IPS-NIHi7 (cell line): ENCODE measurements at regions not wholly inside any gene's neighbourhood (a gene's known extent, or its start where the extent isn't known, plus 50 kb on each side); places are given as distances from the start of the nearest gene placed in this dataset.

Experiments used
- DNase-seq: peaks from one replicate; pipeline ENCODE4 v3.0.0; 2012; ENCODE audit warnings: mixed read lengths; ENCODE audit errors: extremely low spot score

DNA sequence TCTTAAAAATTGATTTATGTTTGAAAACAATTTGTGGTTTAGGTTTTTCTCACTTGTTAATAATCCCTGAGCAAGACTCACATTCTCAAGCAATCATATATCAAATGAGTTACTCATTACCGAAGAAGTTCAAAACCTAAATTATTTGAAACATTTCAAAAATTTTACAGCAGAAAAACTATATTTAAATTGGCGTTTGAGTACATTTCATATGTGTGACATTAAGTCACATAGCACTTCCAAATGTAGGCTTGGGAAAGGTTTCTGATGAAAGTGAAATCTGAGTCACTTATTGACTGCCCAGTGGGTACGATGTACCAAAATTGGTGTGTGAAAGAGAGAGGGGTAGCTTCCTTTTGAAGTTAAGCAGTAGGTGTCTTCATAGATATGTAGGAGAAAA lies 411.4 kb upstream of the SGCD start:
- DNase-seq = no peak

DNA sequence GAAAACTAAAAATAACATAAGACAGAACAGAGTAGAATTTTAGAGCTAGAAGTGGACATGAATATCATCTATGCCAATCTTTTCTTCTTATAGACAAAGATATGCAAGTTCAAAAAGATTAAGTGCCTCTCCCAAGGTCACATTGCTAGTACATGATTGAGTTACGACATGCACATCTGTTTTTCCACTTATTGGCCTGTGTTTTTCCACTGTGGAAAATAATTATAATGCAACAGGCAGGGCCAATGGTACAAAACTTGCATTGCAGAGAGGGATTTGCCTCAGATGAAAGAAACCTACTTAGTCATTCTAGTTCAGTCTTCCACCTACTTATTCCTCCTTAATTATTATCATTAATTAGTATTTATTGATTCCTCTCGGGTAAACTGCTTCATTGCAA lies 407.8 kb upstream of the SGCD start:
- no peak for DNase-seq

DNA sequence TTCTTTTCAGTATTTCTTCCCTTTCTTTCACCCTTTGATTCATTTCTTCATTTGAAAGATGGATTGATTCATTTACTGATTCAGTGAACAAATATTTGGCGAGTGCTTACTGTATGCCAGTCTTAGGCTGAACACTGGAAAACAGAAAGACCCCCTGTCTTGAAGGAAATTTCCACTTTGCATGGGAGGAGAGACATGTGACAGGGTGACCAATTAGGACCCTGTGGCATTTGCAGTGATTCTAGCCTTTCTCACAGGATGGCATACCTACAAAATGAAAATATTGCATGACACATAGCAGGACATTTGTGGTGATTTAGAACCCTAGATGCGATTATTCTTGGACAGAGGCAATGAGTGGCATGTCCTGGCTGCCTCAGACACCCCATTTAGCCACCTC lies 407.2 kb upstream of the SGCD start:
- DNase-seq = no peak

DNA sequence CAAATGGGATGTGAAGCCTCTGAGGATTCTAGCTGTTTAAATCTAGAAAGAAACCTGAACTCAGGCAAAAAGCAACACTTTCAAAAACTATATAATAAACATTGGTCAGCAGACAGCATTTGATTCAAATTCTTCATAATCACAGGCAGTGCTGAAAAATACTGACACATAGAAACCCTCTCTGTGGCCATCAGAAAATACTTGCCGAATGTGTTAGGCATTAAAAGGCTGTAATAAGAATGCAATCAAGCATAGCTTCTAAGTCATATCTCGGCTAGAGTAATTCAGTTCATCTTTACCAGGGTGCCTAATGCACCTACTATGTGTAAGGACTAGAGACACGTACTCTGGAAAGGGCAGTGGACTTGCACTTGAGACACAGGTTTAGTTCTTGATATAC lies 405.3 kb upstream of the SGCD start:
- no peak for DNase-seq

DNA sequence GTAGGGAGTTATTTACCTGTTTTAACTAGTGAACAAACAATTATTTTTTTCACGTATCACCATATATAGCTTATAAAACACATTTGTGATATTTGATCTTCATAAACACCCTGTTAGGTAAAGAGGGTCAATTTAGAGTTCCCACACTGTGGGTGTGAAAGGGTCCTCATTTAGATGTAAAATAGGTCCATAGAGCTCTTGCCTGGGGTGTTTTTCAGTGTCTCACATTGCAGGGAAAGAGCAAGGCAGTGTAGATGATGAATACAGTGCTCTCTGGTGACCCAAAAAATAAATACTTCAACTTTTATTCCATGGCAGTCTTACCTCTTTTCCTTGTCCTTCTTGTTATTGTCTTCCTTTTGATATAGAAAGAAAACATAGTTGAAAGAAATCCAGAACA lies 403.2 kb upstream of the SGCD start:
- no peak for DNase-seq

DNA sequence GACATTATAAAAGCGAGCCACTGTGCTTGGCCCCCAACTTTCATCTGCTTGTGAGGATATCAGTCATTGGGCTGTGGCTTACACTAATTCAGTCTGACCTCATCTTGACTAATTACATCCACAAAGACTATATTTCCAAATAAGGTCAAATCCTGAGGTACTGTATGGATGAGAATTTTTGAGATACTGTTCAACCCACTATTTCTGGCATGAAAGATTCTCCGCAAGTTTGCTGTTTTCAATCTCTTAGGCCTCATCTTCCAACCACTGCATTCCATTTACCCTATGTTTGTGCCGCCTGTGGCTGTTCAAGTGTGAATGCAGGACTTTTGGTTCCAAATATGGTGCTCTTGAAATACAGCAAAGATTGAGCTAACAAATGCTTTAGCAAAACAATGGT lies 400.9 kb upstream of the SGCD start:
- DNase-seq = no peak

DNA sequence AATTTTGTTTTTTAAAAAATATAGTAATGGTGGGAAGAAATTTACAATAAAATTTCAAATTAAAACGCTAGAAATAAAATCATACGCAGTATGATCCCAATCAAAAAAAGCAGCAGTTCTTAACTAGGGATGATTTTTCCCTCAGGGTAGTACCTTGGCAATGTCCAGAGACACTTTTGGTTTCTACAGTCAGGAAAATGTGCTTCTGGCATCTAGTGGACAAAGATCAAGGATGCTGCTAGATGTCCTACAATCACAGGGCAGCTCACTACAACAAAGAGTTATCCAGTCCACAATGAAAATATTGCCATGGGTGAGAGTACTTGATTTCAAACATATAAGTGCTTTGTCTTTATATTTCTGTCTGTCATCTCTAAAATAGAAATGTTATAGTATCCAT lies 400.2 kb upstream of the SGCD start:
- no peak for DNase-seq

DNA sequence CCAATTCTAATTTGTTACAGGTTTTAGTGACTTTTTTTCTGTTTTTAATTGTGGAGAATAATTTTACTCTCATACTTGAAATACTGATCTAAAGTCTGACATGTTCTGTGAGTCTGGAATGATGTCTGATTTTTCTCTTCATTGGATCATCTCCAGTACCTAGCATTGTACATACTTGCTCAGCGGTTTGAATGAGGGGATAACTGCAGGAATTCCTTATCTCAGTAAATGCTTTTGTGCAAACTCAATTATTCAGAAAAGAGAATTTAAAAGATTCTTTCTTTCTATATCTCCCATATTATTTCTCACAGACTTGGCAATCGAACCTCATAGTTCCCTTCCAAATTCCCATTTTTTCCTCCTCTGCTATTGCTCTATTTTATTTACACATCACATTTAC lies 397.9 kb upstream of the SGCD start:
- DNase-seq = no peak

DNA sequence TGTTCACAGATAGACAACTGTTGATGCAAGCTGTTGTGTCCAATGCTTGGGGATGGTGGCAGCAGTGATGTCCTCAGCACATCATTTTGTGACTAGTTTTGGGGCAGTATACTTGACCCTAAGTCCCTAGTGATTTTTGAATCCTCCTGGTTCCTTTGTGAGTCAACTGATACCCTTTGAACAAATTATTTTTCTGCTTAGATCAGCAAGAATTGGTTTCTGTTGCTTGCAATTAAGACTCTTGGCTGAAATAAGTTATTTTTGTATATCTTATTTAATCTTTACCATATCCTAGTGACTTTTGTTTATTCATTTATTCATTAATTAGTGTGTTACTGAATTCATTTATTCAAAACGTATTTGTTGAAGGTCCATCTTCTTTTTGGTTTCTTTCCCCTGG lies 392.0 kb upstream of the SGCD start:
- no peak for DNase-seq

DNA sequence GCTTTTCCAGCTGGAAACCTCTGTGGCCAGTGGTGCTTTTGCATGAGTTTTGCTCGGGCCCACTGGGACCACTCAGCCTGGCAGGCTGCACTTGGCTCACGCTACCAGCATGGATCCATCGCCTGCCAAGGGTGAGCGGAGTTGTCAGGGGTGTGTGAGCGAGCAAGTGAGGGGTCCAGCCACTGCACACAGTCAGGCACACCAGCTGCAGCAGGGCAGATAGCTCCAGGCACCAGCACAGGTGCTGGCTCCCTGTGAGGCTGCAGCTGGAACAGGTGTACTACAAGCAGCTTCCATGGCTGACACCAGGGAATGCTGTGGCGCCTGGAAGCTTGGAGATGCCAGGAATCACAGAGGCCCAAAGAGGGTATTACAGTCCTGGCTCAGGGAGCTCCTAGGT lies 391.2 kb upstream of the SGCD start:
- no peak for DNase-seq

DNA sequence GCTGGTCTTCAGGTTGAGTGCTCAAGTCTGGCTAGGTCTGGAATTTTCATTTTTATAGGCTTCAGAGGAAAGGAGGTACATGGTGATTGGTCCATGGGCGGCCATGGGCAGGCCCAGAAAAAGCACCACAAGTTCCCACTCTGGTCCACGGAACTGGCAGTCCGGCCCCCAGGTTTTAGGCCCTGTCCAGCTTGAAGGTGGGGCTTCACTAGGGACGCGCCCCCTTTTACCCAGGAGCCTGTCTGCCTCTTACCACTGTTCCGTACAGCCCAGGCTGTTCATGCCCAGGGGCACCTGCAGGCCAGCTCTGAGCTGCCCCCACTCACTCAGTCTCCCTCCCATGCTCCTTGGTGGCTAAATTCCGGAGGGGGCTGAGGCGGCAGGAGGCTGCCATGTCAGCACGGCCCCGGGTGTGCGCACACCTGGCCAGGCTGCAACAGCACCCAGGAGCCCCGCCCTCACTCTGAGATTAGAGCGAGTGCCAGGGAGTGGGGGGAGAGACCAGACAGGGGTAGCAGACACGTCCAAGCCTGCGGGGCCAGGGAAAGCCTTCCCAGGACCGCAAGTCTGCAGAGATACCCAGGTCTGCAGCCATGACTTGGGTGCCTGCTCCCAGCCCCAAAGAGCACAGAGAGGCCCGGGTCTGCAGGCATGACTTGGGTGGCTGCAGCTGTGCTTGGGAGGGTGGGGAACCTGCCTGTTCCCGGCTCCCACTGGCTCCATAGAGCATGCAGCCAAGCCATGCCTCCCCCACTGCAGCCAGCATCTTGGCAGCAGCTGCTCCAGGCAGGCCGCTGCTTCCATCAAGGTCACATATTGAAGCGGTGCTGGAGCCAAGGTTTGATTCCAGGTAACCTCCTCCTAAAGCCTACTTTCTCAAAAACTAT lies 390.2 kb upstream of the SGCD start:
- DNase-seq = no peak

DNA sequence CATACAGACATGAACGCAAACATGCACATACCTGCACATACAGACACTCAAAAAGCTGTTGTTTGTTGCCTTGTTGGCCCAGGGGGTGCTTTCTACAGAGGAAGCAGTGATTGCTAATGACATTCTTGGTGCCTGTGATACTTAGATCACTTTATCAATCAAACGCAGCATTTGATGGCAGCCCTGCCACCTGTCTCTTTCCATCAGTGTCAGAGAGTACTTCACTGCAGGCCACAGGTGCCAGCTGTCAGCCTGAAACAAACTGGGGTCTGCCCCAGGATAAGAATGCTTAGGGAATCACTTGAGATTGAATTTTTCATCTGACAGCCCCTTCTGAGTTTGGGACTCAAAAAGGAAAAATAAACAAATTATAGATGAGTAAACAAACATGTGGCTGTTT lies 388.9 kb upstream of the SGCD start:
- no peak for DNase-seq

DNA sequence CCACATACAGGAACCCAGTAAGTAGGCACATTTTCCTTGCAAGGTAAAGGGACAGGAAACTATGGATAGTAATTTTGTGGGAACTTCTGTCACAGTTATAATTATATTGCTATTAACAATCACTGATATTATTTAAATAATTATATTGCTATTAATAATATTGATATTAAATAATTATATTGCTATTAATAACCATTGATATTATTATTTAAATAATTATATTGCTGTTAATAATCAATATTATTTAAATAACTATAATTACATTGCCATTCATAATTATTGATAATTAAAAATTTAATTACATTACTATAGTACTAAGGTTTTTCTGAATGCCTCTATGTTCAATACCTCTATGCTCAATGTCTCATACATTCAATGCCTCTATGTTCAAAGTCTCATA lies 385.6 kb upstream of the SGCD start:
- no peak for DNase-seq

DNA sequence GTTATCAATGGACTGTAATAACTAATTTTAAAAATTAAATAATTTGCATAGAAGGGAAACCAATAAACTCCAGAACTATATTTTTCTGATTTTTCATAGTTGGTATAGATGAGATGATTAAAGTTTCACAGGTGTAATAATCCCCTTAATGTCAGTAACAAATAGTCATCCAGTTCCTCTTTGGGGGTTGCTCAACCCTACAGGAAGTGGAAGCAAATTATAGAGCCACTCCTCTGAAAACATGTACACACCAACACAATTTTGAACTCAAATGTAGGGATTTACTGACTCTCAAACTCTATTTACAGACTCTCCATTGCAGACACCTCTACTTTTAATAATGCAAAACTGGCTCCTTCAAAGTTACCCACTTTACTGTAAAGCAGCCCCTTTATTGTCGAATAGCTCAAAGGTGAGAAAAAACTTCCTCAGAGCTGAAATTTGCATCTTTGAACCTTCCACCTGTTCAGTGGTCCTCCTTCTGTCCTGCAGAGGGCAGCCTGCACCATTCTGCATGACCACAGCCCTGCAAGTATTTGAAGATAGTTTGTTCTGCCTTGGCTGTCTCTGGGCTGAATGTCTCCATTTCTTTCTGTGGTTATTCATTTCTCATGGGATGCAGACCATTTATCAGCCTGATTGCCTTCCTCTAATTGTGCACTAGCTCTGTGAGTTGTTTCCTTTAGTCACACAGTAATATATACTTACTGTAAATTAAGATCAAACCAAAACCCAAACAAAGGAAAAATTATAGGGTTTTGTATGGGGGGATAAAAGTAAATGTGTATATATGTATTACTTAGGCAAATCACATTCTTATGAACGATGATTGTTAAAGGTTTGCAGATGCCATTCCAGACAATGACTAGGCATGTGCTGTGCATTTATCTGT lies 383.2 kb upstream of the SGCD start:
- peak; percentile 73 for DNase-seq

DNA sequence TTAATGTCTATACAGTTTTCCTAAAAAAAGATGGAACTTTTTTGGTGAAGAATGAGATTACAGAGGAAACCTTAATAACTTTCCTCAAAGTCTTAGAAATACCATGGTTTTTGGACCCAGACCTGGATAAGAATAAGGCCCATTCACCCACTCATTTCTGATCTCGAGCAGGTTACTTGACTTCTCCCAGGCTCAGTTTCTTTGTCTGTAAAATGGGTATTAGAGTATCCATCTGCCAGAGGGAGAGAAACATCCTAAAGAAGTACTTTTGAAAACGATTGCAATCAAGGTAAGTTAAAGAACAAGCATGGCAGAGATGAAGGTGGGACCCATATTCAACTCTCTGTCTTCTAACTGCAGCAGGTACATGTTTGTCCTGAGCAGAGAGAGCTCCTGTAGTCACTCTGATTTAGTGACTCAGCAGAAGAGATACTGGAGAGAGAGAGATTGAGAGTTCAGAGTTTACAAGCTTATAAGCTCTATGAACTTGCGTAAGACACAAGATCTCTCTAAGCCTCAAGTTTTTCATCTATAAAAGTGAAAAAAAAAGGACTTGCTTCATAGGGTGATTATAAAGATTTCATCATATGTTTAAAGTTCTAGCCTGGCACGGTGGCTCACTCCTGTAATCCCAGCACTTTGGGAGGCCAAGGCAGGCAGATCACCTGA lies 379.4 kb upstream of the SGCD start:
- DNase-seq = no peak

DNA sequence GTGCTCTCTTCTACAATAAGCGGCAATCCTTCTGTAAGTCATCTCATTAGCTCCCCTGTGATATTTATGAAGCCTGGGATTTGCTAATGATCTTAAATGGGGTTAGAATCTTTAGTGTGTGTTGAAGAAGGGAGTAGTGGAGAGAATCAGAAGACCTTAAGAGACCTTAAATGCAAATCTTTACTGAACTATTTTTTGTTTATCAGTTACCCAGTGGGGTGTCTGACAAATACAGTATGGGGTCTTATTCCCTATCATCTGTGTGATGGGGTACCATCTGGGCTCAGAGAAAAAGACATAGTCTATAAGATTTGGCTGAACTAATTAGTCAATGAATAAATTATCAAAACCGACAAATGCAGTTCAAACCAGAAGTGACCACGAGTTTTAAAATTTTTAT lies 378.4 kb upstream of the SGCD start:
- no peak for DNase-seq

DNA sequence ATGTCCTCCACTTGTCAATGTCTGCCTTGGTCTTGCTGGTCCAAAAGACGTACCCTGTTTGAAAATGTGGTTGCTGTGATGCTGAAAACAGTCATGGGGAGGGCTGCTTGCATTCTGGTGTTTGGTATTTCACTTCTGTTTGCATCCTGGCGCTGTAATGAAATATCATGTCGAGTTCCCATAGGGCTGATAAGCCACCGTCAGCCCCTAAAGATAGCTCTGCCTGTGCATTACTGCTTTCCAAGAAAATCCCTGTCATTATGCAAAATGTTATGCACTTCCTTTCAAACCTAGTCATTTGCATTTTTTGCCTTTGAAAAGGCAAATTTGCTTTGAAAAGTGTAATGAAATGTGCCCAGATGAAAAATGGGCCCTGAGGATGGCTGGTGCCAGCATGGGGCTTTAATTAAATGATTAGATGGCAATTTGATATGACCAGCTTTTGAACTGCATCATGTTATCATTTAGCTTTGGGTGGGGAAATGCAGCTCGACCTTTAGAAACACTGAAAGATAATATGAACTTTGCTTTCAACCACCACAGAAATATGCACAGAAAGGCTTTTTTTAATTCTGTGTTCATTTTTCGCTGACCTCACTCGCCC lies 374.4 kb upstream of the SGCD start:
- DNase-seq = no peak

DNA sequence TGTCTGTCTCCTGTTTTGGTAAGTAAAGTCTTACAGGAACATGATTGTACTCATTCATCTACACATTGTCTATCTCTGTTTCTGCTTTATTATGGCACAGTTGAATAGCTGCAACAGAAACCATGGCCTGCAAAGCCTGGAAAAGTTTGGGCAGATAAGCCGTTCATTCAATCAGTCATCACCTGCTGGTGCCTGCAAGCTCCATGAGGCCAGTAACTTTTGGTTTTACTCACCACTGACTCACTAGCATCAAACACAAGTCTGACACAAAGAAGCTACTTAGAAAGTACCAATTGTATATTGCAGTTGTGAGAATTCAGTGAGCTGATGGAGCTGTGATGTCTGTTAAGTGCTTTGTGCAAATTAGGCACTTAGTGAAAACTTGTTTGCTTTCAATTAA lies 373.6 kb upstream of the SGCD start:
- no peak for DNase-seq

DNA sequence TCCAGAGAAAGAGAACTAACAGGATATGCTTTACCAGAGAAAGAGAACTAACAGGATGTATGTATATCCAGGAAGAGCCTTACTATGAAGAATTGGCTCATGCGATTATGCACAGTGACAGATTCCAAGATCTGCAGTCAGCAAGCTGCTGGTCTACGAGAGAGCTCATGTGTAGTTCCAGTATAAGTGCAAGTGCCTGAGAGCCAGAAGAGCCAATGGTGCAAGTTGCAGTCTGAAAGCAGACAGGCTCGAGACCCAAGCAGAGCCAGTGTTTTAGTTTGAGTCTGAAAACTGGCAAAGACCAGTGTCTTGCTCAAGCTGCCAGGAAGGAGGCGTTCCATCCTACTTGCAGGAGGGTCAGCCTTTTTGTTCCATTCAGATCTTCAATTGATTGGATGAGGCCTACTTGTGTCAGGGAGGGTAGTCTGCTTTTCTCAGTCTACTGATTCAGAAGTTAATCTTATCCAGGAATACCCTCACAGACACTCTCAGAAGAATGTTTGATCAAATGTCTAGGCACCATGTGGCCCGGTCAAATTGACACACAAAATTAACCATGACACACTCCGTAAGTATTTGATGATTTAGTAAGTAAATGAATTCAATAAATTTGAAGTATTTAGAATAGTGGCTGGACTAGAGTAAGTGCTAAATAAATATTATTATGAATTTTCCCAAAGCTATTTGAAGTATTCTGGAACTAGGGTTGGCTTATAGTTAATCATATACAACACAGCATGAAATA lies 372.1 kb upstream of the SGCD start:
- DNase-seq = no peak

DNA sequence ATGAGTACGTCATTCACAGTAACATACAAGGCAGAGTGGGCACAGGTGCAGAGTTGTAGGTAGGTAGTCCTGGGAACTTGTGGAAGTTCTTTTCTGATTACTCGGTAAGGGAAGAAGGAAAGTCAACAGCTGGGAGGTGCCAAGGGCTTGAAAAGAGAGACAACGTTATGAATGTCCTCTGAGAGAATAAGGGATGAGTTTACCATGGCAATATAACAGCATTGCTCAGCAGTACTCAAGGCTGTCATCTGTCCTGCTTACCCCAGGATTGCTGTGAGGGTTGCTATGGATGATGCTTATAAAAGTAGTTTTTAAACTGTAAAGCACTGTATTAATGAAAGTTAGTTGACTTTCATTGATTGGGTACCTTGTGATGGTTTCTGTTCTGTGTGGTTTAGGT lies 369.1 kb upstream of the SGCD start:
- no peak for DNase-seq

DNA sequence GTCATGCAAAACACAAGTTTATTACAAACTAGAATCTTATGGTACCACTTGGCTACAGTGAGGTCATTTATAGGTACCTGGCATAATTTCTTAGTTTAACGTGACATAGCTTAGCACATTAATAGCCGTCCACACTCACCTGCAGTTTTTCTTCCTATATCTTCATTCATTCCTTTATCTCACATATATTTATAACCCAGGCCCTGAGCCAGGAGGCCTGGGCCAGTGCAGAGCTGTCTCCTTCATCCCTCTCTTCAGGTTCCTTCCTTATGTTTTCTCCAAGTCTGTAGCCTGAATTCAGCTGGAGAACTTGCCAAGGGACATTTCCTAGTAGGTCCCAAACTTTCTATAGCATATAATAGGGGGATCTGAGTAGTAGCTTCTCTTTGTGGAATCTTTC lies 367.9 kb upstream of the SGCD start:
- DNase-seq = no peak
